SK-N-SH treated with all-trans-retinoic acid at 6 μM for 48 hours (cell line): ENCODE measurements at regions not wholly inside any gene's neighbourhood (a gene's known extent, or its start where the extent isn't known, plus 50 kb on each side); places are given as distances from the start of the nearest gene placed in this dataset.

Experiments
- ARNTL ChIP-seq: fragments of 450-650 bp; formaldehyde crosslinking; IDR thresholded peaks from 2 replicates; pipeline ENCODE4 v1.5.0; 2020; ENCODE audit warnings: low read depth, mild to moderate bottlenecking, moderate library complexity, borderline replicate concordance
- CREB5 ChIP-seq: fragments of 250-450 bp; sonication (Bioruptor Pico); IDR thresholded peaks from 2 replicates; pipeline ENCODE4 v1.5.1; 2020; ENCODE audit warnings: low read depth, mild to moderate bottlenecking, moderate library complexity
- CSDC2 ChIP-seq: fragments of 250-450 bp; sonication (Bioruptor Pico); IDR thresholded peaks from 2 replicates; pipeline ENCODE4 v1.5.0; 2020; ENCODE audit warnings: mild to moderate bottlenecking, moderate library complexity
- GLIS3 ChIP-seq: fragments of 250-450 bp; sonication (Bioruptor Pico); IDR thresholded peaks from 2 replicates; pipeline ENCODE4 v1.5.0; 2020; ENCODE audit warnings: mild to moderate bottlenecking, moderate library complexity
- PATZ1 ChIP-seq: fragments of 250-450 bp; sonication (Bioruptor Pico); IDR thresholded peaks from 2 replicates; pipeline ENCODE4 v1.8.0; 2020; ENCODE audit warnings: mild to moderate bottlenecking, moderate library complexity, borderline replicate concordance
- RARB ChIP-seq: fragments of 250-450 bp; sonication (Bioruptor Pico); IDR thresholded peaks from 2 replicates; pipeline ENCODE4 v1.8.0; 2021; ENCODE audit warnings: mild to moderate bottlenecking, moderate library complexity
- ZFP3 ChIP-seq: fragments of 250-450 bp; sonication (Bioruptor Pico); IDR thresholded peaks from 2 replicates; pipeline ENCODE4 v1.5.0; 2020; ENCODE audit warnings: mild to moderate bottlenecking, moderate library complexity
- ZFP30 ChIP-seq: fragments of 450-650 bp; formaldehyde crosslinking; IDR thresholded peaks from 2 replicates; pipeline ENCODE4 v1.5.0; 2022; ENCODE audit warnings: mild to moderate bottlenecking, moderate library complexity
- ZNF565 ChIP-seq: fragments of 450-650 bp; formaldehyde crosslinking; conservative IDR thresholded peaks from 2 replicates; pipeline ENCODE4 v1.5.0; 2020; ENCODE audit warnings: low read depth, mild to moderate bottlenecking, moderate library complexity

- TF ChIP-seq PATZ1 (CRISPR knock-in tag) (no peak), ZFP30 (CRISPR knock-in tag) (no peak), ZNF565 (CRISPR knock-in tag) (no peak), CREB5 (CRISPR knock-in tag) (no peak), GLIS3 (no peak), RARB (CRISPR knock-in tag) (no peak), CSDC2 (CRISPR knock-in tag) (no peak), ARNTL (CRISPR knock-in tag) (no peak), ZFP3 (CRISPR knock-in tag) (no peak)
Observed at GRCh38 chr12:125966641-125967040, 901.4 kb downstream of the AACS start.
